HCT116 (cell line): ENCODE measurements at regions not wholly inside any gene's neighbourhood (a gene's known extent, or its start where the extent isn't known, plus 50 kb on each side); places are given as distances from the start of the nearest gene placed in this dataset.

Experiments
- ATAC-seq: fragments of 200-7000 bp; cut with Tn5 transposase; 2 replicates; pipeline ENCODE4 v1.9.1; 2020; ENCODE audit warnings: mild to moderate bottlenecking, moderate library complexity
- BruUV-seq: library from RNA; stranded (reverse); fragments of 400-500 nt; replicated peaks from 2 replicates; lab custom pipeline; 2021; lab: Mats Ljungman, UMichigan
- CTCF ChIA-PET: fragments of 300-600 bp; sonication (Branson Sonifier 250); formaldehyde crosslinking; loops from one replicate; lab custom pipeline; 2021; ENCODE audit warnings: antibody characterized with exemption; lab: Charles Lee
- POLR2A ChIA-PET: fragments of 300-600, 350-600 bp; sonication (Branson Sonifier 250); formaldehyde crosslinking; loops from one replicate; lab custom pipeline; 2021; ENCODE audit warnings: antibody characterized with exemption; lab: Charles Lee
- RAD21 ChIA-PET, 2 experiments: fragments of 300-600 bp; sonication (Branson Sonifier 250); formaldehyde crosslinking; loops; one replicate each; lab custom pipeline; 2023; ENCODE audit warnings: low total read pairs in 2 of 2; ENCODE audit not compliant: uncharacterized antibody in 2 of 2, unreplicated experiment in 2 of 2, low non-redundant PET in 1 of 2; lab: Charles Lee
- DNase-seq: peaks from one replicate; pipeline ENCODE4 v3.0.0-alpha.2; 2010; ENCODE audit warnings: low read depth, low spot score
- H2AFZ ChIP-seq: fragments of 200-600 bp; shearing (Covaris generic), sonication (generic); 2 replicates; pipeline ENCODE4 v1.6.1; 2017; ENCODE audit warnings: low read depth, mixed run types, mixed read lengths, antibody characterized with exemption, low read length; ENCODE audit not compliant: poor library complexity, severe bottlenecking
- H3K27ac ChIP-seq: 2 replicates; pipeline ENCODE4 v1.5.1; 2012; ENCODE audit warnings: low read depth, low read length
- H3K27me3 ChIP-seq: fragments of 200-600 bp; sonication (generic); 2 replicates; pipeline ENCODE4 v1.6.1; 2016; ENCODE audit warnings: mixed run types, low read length, mixed read lengths; ENCODE audit not compliant: insufficient read depth
- H3K36me3 ChIP-seq, 2 experiments: fragments of 200-500 bp in 1 of 2; fragments of 200-600 bp in 1 of 2; sonication (Bioruptor generic) in 1 of 2; sonication (generic) in 1 of 2; 2 replicates each; pipeline versions ENCODE4 v1.5.1 to v1.6.1; 2014 to 2016; ENCODE audit warnings: low read length in 2 of 2, inconsistent platforms in 1 of 2, mixed read lengths in 1 of 2, mixed run types in 1 of 2; ENCODE audit not compliant: insufficient read depth in 2 of 2, control insufficient read depth in 1 of 2
- H3K4me1 ChIP-seq, 2 experiments: fragments of 200-600 bp in 1 of 2; sonication (generic) in 1 of 2; 2 replicates each; pipeline versions ENCODE4 v1.5.1 to v1.6.1; 2012 to 2017; ENCODE audit warnings: low read length in 2 of 2, inconsistent platforms in 1 of 2, mild to moderate bottlenecking in 1 of 2, mixed read lengths in 1 of 2, mixed run types in 1 of 2, moderate library complexity in 1 of 2; ENCODE audit not compliant: insufficient read depth in 2 of 2, control insufficient read depth in 1 of 2
- H3K4me2 ChIP-seq: fragments of 200-600 bp; sonication (generic); 2 replicates; pipeline ENCODE4 v1.6.1; 2017; ENCODE audit warnings: mixed run types, low read length, mixed read lengths
- H3K4me3 ChIP-seq, 2 experiments: fragments of 200-600 bp in 1 of 2; sonication (generic) in 1 of 2; replicated peaks in 1 of 2; 2 replicates each; pipeline ENCODE4 v1.5.1; 2011 to 2016; ENCODE audit warnings: low read length in 2 of 2, control low read depth in 1 of 2, low read depth in 1 of 2, mild to moderate bottlenecking in 1 of 2, mixed read lengths in 1 of 2, mixed run types in 1 of 2
- H3K79me2 ChIP-seq: fragments of 200-600 bp; sonication (generic); 2 replicates; pipeline ENCODE4 v1.6.1; 2017; ENCODE audit warnings: mild to moderate bottlenecking, mixed run types, low read length, moderate library complexity, mixed read lengths; ENCODE audit not compliant: insufficient read depth
- H3K9ac ChIP-seq: fragments of 200-600 bp; sonication (generic); 2 replicates; pipeline ENCODE4 v1.6.1; 2016; ENCODE audit warnings: low read length, mixed read lengths
- H3K9me2 ChIP-seq: fragments of 200-600 bp; sonication (generic), shearing (Covaris generic); 2 replicates; pipeline ENCODE4 v1.6.1; 2017; ENCODE audit warnings: mixed run types, mild to moderate bottlenecking, moderate library complexity; ENCODE audit not compliant: insufficient read depth
- H3K9me3 ChIP-seq, 2 experiments: fragments of 200-500 bp in 1 of 2; fragments of 200-600 bp in 1 of 2; sonication (Bioruptor generic) in 1 of 2; sonication (generic) in 1 of 2; 2 replicates each; pipeline ENCODE4 v1.6.1; 2014 to 2017; ENCODE audit warnings: low read length in 2 of 2, mixed read lengths in 2 of 2, inconsistent platforms in 1 of 2, low read depth in 1 of 2, mild to moderate bottlenecking in 1 of 2, mixed run types in 1 of 2, moderate library complexity in 1 of 2; ENCODE audit not compliant: control insufficient read depth in 1 of 2, insufficient read depth in 1 of 2
- H4K20me1 ChIP-seq: fragments of 200-600 bp; sonication (generic), shearing (Covaris generic); 2 replicates; pipeline ENCODE4 v1.6.1; 2017; ENCODE audit warnings: mixed run types, mild to moderate bottlenecking, moderate library complexity; ENCODE audit not compliant: insufficient read depth
- ATF3 ChIP-seq: IDR thresholded peaks from 2 replicates; pipeline ENCODE4 v1.6.1; 2012
- CBX3 ChIP-seq: IDR thresholded peaks from 2 replicates; pipeline ENCODE4 v1.6.1; 2012; ENCODE audit warnings: low read depth
- FOSL1 ChIP-seq: IDR thresholded peaks from 2 replicates; pipeline ENCODE4 v1.6.1; 2012; ENCODE audit warnings: low read depth
- MAX ChIP-seq: IDR thresholded peaks from 2 replicates; pipeline ENCODE4 v1.6.1; 2012
- POLR2A ChIP-seq: IDR thresholded peaks from 2 replicates; pipeline ENCODE4 v1.7.0; 2011; ENCODE audit warnings: borderline replicate concordance; ENCODE audit not compliant: insufficient read depth, insufficient read length; ENCODE audit errors: extremely low read depth
- RAD21 ChIP-seq: IDR thresholded peaks from 2 replicates; pipeline ENCODE4 v1.6.1; 2012; ENCODE audit warnings: low read depth, mild to moderate bottlenecking
- TCF7L2 ChIP-seq: IDR thresholded peaks from 2 replicates; pipeline ENCODE4 v1.7.0; 2011; ENCODE audit warnings: borderline replicate concordance, inconsistent platforms; ENCODE audit not compliant: insufficient read depth, insufficient read length; ENCODE audit errors: extremely low read depth
- ZFX ChIP-seq: fragments of 450-650 bp; IDR thresholded peaks from 2 replicates; pipeline ENCODE4 v1.6.1; 2017
- intact Hi-C: fragments of 100-400 bp; cut with micrococcal nuclease; formaldehyde crosslinking; loops from 2 replicates; pipeline ENCODE4 v1.10.0; 2022

- no peak overlapping the region for H3K27ac ChIP-seq
- no peak overlapping the region for H2AFZ ChIP-seq
- H3K36me3 ChIP-seq, result no peaks in the 10 kb centered on the region
- H3K4me1 ChIP-seq, result no peaks in the 10 kb centered on the region
- DNase-seq, result no peak
- H3K79me2 ChIP-seq, result no peaks in the 10 kb centered on the region
- H3K9me3 ChIP-seq, result no peaks in the 10 kb centered on the region
- no peak overlapping the region for H3K9ac ChIP-seq
- no peak for ATAC-seq
- no TSS peak for BruUV-seq
- no peaks in the 10 kb centered on the region for H3K9me2 ChIP-seq
- no peaks in the 10 kb centered on the region for H4K20me1 ChIP-seq
- TF ChIP-seq TCF7L2, result no peak
- TF ChIP-seq RAD21, result no peak
- TF ChIP-seq, all 23 proteins: peak for 0
- POLR2A ChIA-PET, result no interaction called here
- H3K4me2 ChIP-seq, result no peak overlapping the region
- intact Hi-C loops, result no loop called here
- RAD21 ChIA-PET, result no interaction called here
- H3K4me3 ChIP-seq, result no peak overlapping the region
- peaks cover 32% of the 10 kb centered on the region; the same call in 1 of the 2 replicates for H3K27me3 ChIP-seq
- CTCF ChIA-PET, result no interaction called here
Measured at GRCh38 chr3:180320631-180321030, 281.3 kb upstream of the TTC14 start.

GRCh38 chr3:180321534-180321933 is 280.4 kb upstream of the TTC14 start:
- ChIA-PET RAD21 (no interaction called here), CTCF (no interaction called here), POLR2A (no interaction called here)
- BruUV-seq, result no TSS peak
- Histone ChIP-seq H4K20me1 (no peaks in the 10 kb centered on the region), H3K4me1 (no peaks in the 10 kb centered on the region), H3K36me3 (no peaks in the 10 kb centered on the region), H3K9me3 (no peaks in the 10 kb centered on the region), H3K9ac (no peak overlapping the region), H3K4me2 (no peak overlapping the region), H2AFZ (no peak overlapping the region), H3K4me3 (no peak overlapping the region), H3K9me2 (no peaks in the 10 kb centered on the region), H3K27me3 (peaks cover 29% of the 10 kb centered on the region; the same call in 1 of the 2 replicates), H3K79me2 (no peaks in the 10 kb centered on the region), H3K27ac (no peak overlapping the region)
- DNase-seq (no peak), ATAC-seq (no peak)
- no peak for TF ChIP-seq FOSL1
- intact Hi-C loops, result no loop called here

GRCh38 chr3:180322829-180323228 is 279.1 kb upstream of the TTC14 start:
- no peak overlapping the region for H3K4me2 ChIP-seq
- ChIA-PET RAD21 (no interaction called here), POLR2A (no interaction called here), CTCF (no interaction called here)
- no peaks in the 10 kb centered on the region for H3K36me3 ChIP-seq
- no peak overlapping the region for H3K9ac ChIP-seq
- H4K20me1 ChIP-seq, result no peaks in the 10 kb centered on the region
- no peak for DNase-seq
- H3K4me1 ChIP-seq, result no peaks in the 10 kb centered on the region
- no peak overlapping the region for H3K4me3 ChIP-seq
- peaks cover 24% of the 10 kb centered on the region; the same call in 1 of the 2 replicates for H3K27me3 ChIP-seq
- no peaks in the 10 kb centered on the region for H3K79me2 ChIP-seq
- no peak overlapping the region for H2AFZ ChIP-seq
- no peak for ATAC-seq
- no TSS peak for BruUV-seq
- TF ChIP-seq CBX3 (no peak), ATF3 (no peak), POLR2A (no peak), MAX (no peak), TCF7L2 (no peak), ZFX (no peak)
- no peak overlapping the region for H3K27ac ChIP-seq
- H3K9me2 ChIP-seq, result no peaks in the 10 kb centered on the region
- intact Hi-C loops, result no loop called here
- H3K9me3 ChIP-seq, result no peaks in the 10 kb centered on the region
